Stimulated activated CD8-positive, alpha-beta memory T cell treated with anti-CD3 and anti-CD28 coated beads, Interleukin-12 subunit alpha, Interleukin-12 subunit beta, amount 100 ng/mL, for 24 hours (primary cell): ENCODE measurements at regions not wholly inside any gene's neighbourhood (a gene's known extent, or its start where the extent isn't known, plus 50 kb on each side); places are given as distances from the start of the nearest gene placed in this dataset.
"Not testable (repeated sequence)": the region's sequence is repeated elsewhere in the genome, so short reads cannot be mapped to it uniquely, and the experiment has no call there.

Source experiments
- DNase-seq: peaks from one replicate; pipeline ENCODE4 v3.0.0-alpha.2; 2020; ENCODE audit errors: extremely low read depth

GRCh38 chr20:61072398-61072797, 179.7 kb upstream of the CDH4 start:
- no peak for DNase-seq

- no peak for DNase-seq
Observed at GRCh38 chr20:61073376-61073775, 178.7 kb upstream of the CDH4 start.

- no peak for DNase-seq
Observed at GRCh38 chr20:61082720-61083119, 169.3 kb upstream of the CDH4 start.

- DNase-seq, result no peak
Observed at GRCh38 chr20:61083431-61083830, 168.6 kb upstream of the CDH4 start.

- DNase-seq, result no peak
Observed at GRCh38 chr20:61086031-61086430, 166.0 kb upstream of the CDH4 start.

- DNase-seq, result no peak
Observed at GRCh38 chr20:61090541-61090940, 161.5 kb upstream of the CDH4 start.

- DNase-seq, result no peak
Observed at GRCh38 chr20:61092251-61092650, 159.8 kb upstream of the CDH4 start.

- no peak for DNase-seq
Observed at GRCh38 chr20:61094581-61094980, 157.5 kb upstream of the CDH4 start.

- no peak for DNase-seq
Observed at GRCh38 chr20:61096463-61096862, 155.6 kb upstream of the CDH4 start.

- no peak for DNase-seq
Observed at GRCh38 chr20:61099806-61100205, 152.3 kb upstream of the CDH4 start.

GRCh38 chr20:61100489-61100888, 151.6 kb upstream of the CDH4 start:
- no peak for DNase-seq

- DNase-seq, result not testable (repeated sequence)
Observed at GRCh38 chr20:61101321-61101720, 150.7 kb upstream of the CDH4 start.

- DNase-seq, result no peak
Observed at GRCh38 chr20:61104232-61104631, 147.8 kb upstream of the CDH4 start.

- no peak for DNase-seq
Observed at GRCh38 chr20:61105395-61105794, 146.7 kb upstream of the CDH4 start.

GRCh38 chr20:61106438-61106837, 145.6 kb upstream of the CDH4 start:
- DNase-seq, result no peak

- no peak for DNase-seq
Observed at GRCh38 chr20:61109221-61109805, 142.7 kb upstream of the CDH4 start.

GRCh38 chr20:61112515-61112914, 139.5 kb upstream of the CDH4 start:
- no peak for DNase-seq

- DNase-seq, result no peak
Observed at GRCh38 chr20:61113731-61114130, 138.3 kb upstream of the CDH4 start.

- no peak for DNase-seq
Observed at GRCh38 chr20:61114493-61115175, 137.4 kb upstream of the CDH4 start.

- DNase-seq, result no peak
Observed at GRCh38 chr20:61115364-61116065, 136.5 kb upstream of the CDH4 start.

GRCh38 chr20:61117725-61118124, 134.3 kb upstream of the CDH4 start:
- DNase-seq, result no peak

- no peak for DNase-seq
Observed at GRCh38 chr20:61118429-61119224, 133.4 kb upstream of the CDH4 start.
